ENCODE measurements at regions not wholly inside any gene's neighbourhood (a gene's known extent, or its start where the extent isn't known, plus 50 kb on each side); places are given as distances from the start of the nearest gene placed in this dataset.
"Not testable (repeated sequence)": the region's sequence is repeated elsewhere in the genome, so short reads cannot be mapped to it uniquely, and the experiment has no call there.

- Histone ChIP-seq H3K4me3 (no peak overlapping the region), H3K27ac (no peak overlapping the region), H3K36me3 (no peaks in the 10 kb centered on the region), H3K9me3 (no peaks in the 10 kb centered on the region), H3K4me1 (no peaks in the 10 kb centered on the region), H3K27me3 (no peaks in the 10 kb centered on the region)
- TF ChIP-seq CTCF (IDR thresholded peaks at IDR 0.05) = no peak
- DNase-seq (ENCODE audit: low spot score in 2 of 2) = no peak
- intact Hi-C loops (cut with DNase I) = no loop called here
Observed at GRCh38 chr2:40658941-40659340, 207.1 kb upstream of the SLC8A1 start.

GRCh38 chr2:40665493-40666232 is 213.8 kb upstream of the SLC8A1 start:
- no peak for DNase-seq (ENCODE audit: low spot score in 2 of 2)
- intact Hi-C loops (cut with DNase I) = no loop called here
- H3K9me3 ChIP-seq = no peaks in the 10 kb centered on the region
- no peak overlapping the region for H3K4me3 ChIP-seq
- no peaks in the 10 kb centered on the region for H3K36me3 ChIP-seq
- H3K27me3 ChIP-seq = no peaks in the 10 kb centered on the region
- peaks cover 0 to 2% of the 10 kb centered on the region in 2 donors for H3K4me1 ChIP-seq
- TF ChIP-seq CTCF (IDR thresholded peaks at IDR 0.05) = no peak
- peak overlapping the region in 1 of 2 donors; percentile 1 for H3K27ac ChIP-seq

GRCh38 chr2:40666398-40666797 is 214.5 kb upstream of the SLC8A1 start:
- intact Hi-C loops (cut with DNase I) = no loop called here
- H3K36me3 ChIP-seq = no peaks in the 10 kb centered on the region
- H3K4me1 ChIP-seq = peaks cover 0 to 2% of the 10 kb centered on the region in 2 donors
- H3K27me3 ChIP-seq = no peaks in the 10 kb centered on the region
- no peak for DNase-seq (ENCODE audit: low spot score in 2 of 2)
- no peaks in the 10 kb centered on the region for H3K9me3 ChIP-seq
- no peak for TF ChIP-seq CTCF (IDR thresholded peaks at IDR 0.05)
- H3K27ac ChIP-seq = peak overlapping the region in 1 of 2 donors; percentile 1
- no peak overlapping the region for H3K4me3 ChIP-seq

- intact Hi-C loops (cut with DNase I) = no loop called here
- Histone ChIP-seq H3K27ac (no peak overlapping the region), H3K4me1 (peaks cover 0 to 2% of the 10 kb centered on the region in 2 donors), H3K36me3 (no peaks in the 10 kb centered on the region), H3K27me3 (no peaks in the 10 kb centered on the region), H3K4me3 (no peak overlapping the region), H3K9me3 (peaks cover 0 to 3% of the 10 kb centered on the region in 2 donors)
- TF ChIP-seq CTCF (IDR thresholded peaks at IDR 0.05) = no peak
- DNase-seq (ENCODE audit: low spot score in 2 of 2) = no peak
Observed at GRCh38 chr2:40668425-40668824, 216.5 kb upstream of the SLC8A1 start.

- DNase-seq (ENCODE audit: low spot score in 2 of 2); H3K27ac ChIP-seq; H3K4me1 ChIP-seq; H3K36me3 ChIP-seq; H3K4me3 ChIP-seq; intact Hi-C loops (cut with DNase I); H3K9me3 ChIP-seq; H3K27me3 ChIP-seq: not testable (repeated sequence)
Observed at GRCh38 chr2:40676134-40676790, 224.4 kb upstream of the SLC8A1 start.

GRCh38 chr2:40680547-40680946 is 228.7 kb upstream of the SLC8A1 start:
- H3K9me3 ChIP-seq = peaks cover 0 to 6% of the 10 kb centered on the region in 2 donors
- DNase-seq (ENCODE audit: low spot score in 2 of 2) = no peak
- H3K36me3 ChIP-seq = no peaks in the 10 kb centered on the region
- H3K27me3 ChIP-seq = no peaks in the 10 kb centered on the region
- intact Hi-C loops (cut with DNase I) = no loop called here
- H3K4me1 ChIP-seq = no peaks in the 10 kb centered on the region
- no peak for TF ChIP-seq CTCF (IDR thresholded peaks at IDR 0.05)
- no peak overlapping the region for H3K27ac ChIP-seq
- H3K4me3 ChIP-seq = peak overlapping the region in 1 of 2 donors; percentile 21

Measured in ascending aorta (tissue), 2 donors.